HG03103 (cell line): ENCODE measurements at regions not wholly inside any gene's neighbourhood (a gene's known extent, or its start where the extent isn't known, plus 50 kb on each side); places are given as distances from the start of the nearest gene placed in this dataset.
"Not testable (repeated sequence)": the region's sequence is repeated elsewhere in the genome, so short reads cannot be mapped to it uniquely, and the experiment has no call there.

Experiments
- ATAC-seq: cut with Tn5 transposase; IDR thresholded peaks from one replicate; pipeline ENCODE4 v1.9.1; 2021; ENCODE audit warnings: low read depth; ENCODE audit not compliant: unreplicated experiment

- no peak for ATAC-seq
These were observed 205.8 kb upstream of the SLC38A2 start for GRCh38 chr12:46578190-46578982.

GRCh38 chr12:46577063-46577776 is 204.6 kb upstream of the SLC38A2 start:
- ATAC-seq, result no peak

- no peak for ATAC-seq
These were observed 202.3 kb upstream of the SLC38A2 start for GRCh38 chr12:46574847-46575246.

GRCh38 chr12:46573347-46573658 is 200.7 kb upstream of the SLC38A2 start:
- ATAC-seq, result no peak

GRCh38 chr12:46572644-46573346 is 200.2 kb upstream of the SLC38A2 start:
- no peak for ATAC-seq

GRCh38 chr12:46571608-46572007 is 199.0 kb upstream of the SLC38A2 start:
- no peak for ATAC-seq

GRCh38 chr12:46569826-46570439 is 197.4 kb upstream of the SLC38A2 start:
- ATAC-seq, result no peak

- ATAC-seq, result no peak
These were observed 195.1 kb upstream of the SLC38A2 start for GRCh38 chr12:46567667-46568066.

- ATAC-seq, result no peak
These were observed 190.2 kb upstream of the SLC38A2 start for GRCh38 chr12:46562625-46563225.

- not testable (repeated sequence) for ATAC-seq
These were observed 189.4 kb upstream of the SLC38A2 start for GRCh38 chr12:46561769-46562624.

- ATAC-seq, result no peak
These were observed 188.3 kb upstream of the SLC38A2 start for GRCh38 chr12:46560874-46561273.

GRCh38 chr12:46560089-46560488 is 187.5 kb upstream of the SLC38A2 start:
- no peak for ATAC-seq

- no peak for ATAC-seq
These were observed 186.7 kb upstream of the SLC38A2 start for GRCh38 chr12:46559311-46559710.

- ATAC-seq, result no peak
These were observed 186.1 kb upstream of the SLC38A2 start for GRCh38 chr12:46558677-46559076.

GRCh38 chr12:46557539-46558373 is 185.2 kb upstream of the SLC38A2 start:
- no peak for ATAC-seq

GRCh38 chr12:46556819-46557524 is 184.4 kb upstream of the SLC38A2 start:
- no peak for ATAC-seq

- ATAC-seq, result no peak
These were observed 183.6 kb upstream of the SLC38A2 start for GRCh38 chr12:46556105-46556559.

- no peak for ATAC-seq
These were observed 182.9 kb upstream of the SLC38A2 start for GRCh38 chr12:46555406-46555852.
